Common myeloid progenitor, CD34-positive (primary cell): ENCODE measurements at regions not wholly inside any gene's neighbourhood (a gene's known extent, or its start where the extent isn't known, plus 50 kb on each side); places are given as distances from the start of the nearest gene placed in this dataset.

Experiments
- CTCF ChIA-PET: fragments of 350-600 bp; sonication (Branson Sonifier 250); formaldehyde crosslinking; loops from one replicate; lab custom pipeline; 2021; ENCODE audit warnings: antibody characterized with exemption; lab: Charles Lee
- POLR2A ChIA-PET: fragments of 350-600 bp; sonication (Branson Sonifier 250); formaldehyde crosslinking; loops from one replicate; lab custom pipeline; 2021; ENCODE audit warnings: antibody characterized with exemption; lab: Charles Lee
- DNase-seq, 3 donors: peaks; one replicate each; pipeline versions ENCODE4 v3.0.0 to v3.0.0-alpha.2; 2013
- H3K27ac ChIP-seq, 2 experiments: 1 replicate in 1 of 2; 2 replicates in 1 of 2; pipeline ENCODE4 v1.7.0; 2013; ENCODE audit warnings: inconsistent platforms in 2 of 2, low read length in 2 of 2, mild to moderate bottlenecking in 2 of 2, low read depth in 1 of 2, moderate library complexity in 1 of 2; ENCODE audit not compliant: severe bottlenecking in 2 of 2, insufficient read depth in 1 of 2, poor library complexity in 1 of 2
- H3K27me3 ChIP-seq, 5 experiments: replicated peaks in 2 of 5; 1 replicate in 3 of 5; 2 replicates in 2 of 5; pipeline versions ENCODE4 v1.6.1 to v1.7.0; 2013; ENCODE audit warnings: low read length in 4 of 5, mild to moderate bottlenecking in 2 of 5, moderate library complexity in 2 of 5, inconsistent platforms in 1 of 5; ENCODE audit not compliant: insufficient read depth in 5 of 5, control insufficient read depth in 4 of 5
- H3K36me3 ChIP-seq, 4 experiments: 1 replicate in 2 of 4; 2 replicates in 2 of 4; pipeline versions ENCODE4 v1.6.1 to v1.7.0; 2013; ENCODE audit warnings: low read length in 3 of 4, control low read depth in 1 of 4, mild to moderate bottlenecking in 1 of 4; ENCODE audit not compliant: control insufficient read depth in 4 of 4, insufficient read depth in 4 of 4
- H3K4me1 ChIP-seq, 4 experiments: 1 replicate in 3 of 4; 2 replicates in 1 of 4; pipeline versions ENCODE4 v1.6.1 to v1.7.1; 2013; ENCODE audit warnings: low read length in 3 of 4, mild to moderate bottlenecking in 3 of 4, control low read depth in 1 of 4, inconsistent platforms in 1 of 4, moderate library complexity in 1 of 4; ENCODE audit not compliant: control insufficient read depth in 4 of 4, insufficient read depth in 4 of 4; ENCODE audit errors: control extremely low read depth in 1 of 4
- H3K4me3 ChIP-seq, 7 experiments: 1 replicate in 4 of 7; 2 replicates in 3 of 7; pipeline versions ENCODE4 v1.5.1 to v1.7.0; 2013; ENCODE audit warnings: mild to moderate bottlenecking in 7 of 7, low read length in 6 of 7, moderate library complexity in 6 of 7, inconsistent platforms in 2 of 7, low read depth in 2 of 7, control low read depth in 1 of 7; ENCODE audit not compliant: insufficient read depth in 4 of 7, control insufficient read depth in 1 of 7; ENCODE audit errors: extremely low read depth in 1 of 7
- H3K9me3 ChIP-seq, 5 experiments: 1 replicate in 4 of 5; 2 replicates in 1 of 5; pipeline versions ENCODE4 v1.6.1 to v1.7.1; 2013; ENCODE audit warnings: low read length in 4 of 5, mild to moderate bottlenecking in 2 of 5, inconsistent platforms in 1 of 5, low read depth in 1 of 5, moderate library complexity in 1 of 5; ENCODE audit not compliant: control insufficient read depth in 4 of 5, insufficient read depth in 2 of 5; ENCODE audit errors: control extremely low read depth in 1 of 5
- WGBS: methylation state at CpG from one replicate; pipeline ENCODE4 v1.1.5; 2013; ENCODE audit not compliant: insufficient coverage; 5-methylcytosine and 5-hydroxymethylcytosine counted together

DNA sequence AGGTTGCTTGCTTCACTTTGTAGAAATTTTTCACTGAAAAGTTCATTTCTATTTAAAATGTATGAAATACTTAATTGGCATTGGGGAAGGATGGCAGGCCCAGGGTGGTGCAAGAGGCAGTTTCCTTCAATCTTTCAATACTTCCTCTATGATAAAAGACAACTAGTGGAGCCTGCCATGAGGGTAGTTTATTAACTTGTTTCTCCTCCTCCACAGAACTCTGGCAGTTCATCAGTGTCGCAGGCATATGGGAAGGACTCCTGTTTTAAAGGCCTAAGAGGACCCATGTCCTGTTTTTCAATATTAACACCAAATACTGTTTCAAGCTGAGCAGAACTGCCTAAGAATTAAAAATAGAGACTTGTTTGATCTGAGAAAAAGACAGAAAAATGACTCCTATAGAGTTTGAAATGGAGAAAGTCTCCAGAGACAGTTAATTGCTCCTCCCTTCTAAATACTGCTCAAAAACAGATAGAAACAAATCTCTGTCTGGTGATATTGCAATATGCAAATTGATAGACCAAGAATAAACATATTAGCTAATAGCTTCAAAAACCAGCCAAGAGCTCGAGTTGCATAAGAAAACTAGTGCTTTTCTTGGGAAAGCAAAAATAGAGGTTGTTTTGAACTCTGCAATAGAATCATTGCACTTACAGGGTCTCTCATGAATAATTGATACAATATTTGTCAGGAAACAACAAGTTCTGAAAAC, 665.7 kb upstream of the SLC35B3 start:
- Histone ChIP-seq H3K27me3 (no peaks in the 10 kb centered on the region), H3K9me3 (peaks cover 0 to 2% (median 0%) of the 10 kb centered on the region in 5 experiments), H3K4me1 (no peaks in the 10 kb centered on the region), H3K36me3 (no peaks in the 10 kb centered on the region), H3K4me3 (no peak overlapping the region), H3K27ac (no peak overlapping the region)
- CTCF ChIA-PET = interaction anchor here (0.7 kb wide), 1 partner anchor 1486 kb away, joined by 4 read pairs; no protein-coding TSS in a partner anchor
- POLR2A ChIA-PET = no interaction called here
- DNase-seq = no peak
- WGBS = 60% methylated on average over 1 of the region's 2 CpGs

DNA sequence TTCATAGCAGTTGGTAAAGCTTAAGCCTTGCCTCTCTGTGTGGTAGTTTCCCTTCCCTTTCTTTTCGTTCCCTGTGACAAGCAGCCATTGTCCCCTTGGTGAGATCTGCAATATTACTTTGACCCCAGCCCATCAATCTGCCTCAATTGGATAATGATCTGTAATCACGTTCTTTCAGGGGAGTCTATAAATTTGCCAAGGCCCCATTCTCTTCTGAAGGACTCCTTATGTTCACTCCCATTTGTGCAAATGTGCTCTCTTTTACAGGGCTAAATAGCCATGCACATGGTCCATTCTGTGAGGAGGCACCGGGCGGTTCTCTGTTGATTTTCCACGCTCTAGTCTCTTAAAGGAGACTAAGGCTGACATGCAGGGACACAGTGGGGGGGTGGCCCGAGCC, 660.4 kb upstream of the SLC35B3 start:
- Histone ChIP-seq H3K27ac (no peak overlapping the region), H3K9me3 (peaks cover 0 to 2% (median 0%) of the 10 kb centered on the region in 5 experiments), H3K4me3 (no peak overlapping the region), H3K27me3 (no peaks in the 10 kb centered on the region), H3K36me3 (no peaks in the 10 kb centered on the region), H3K4me1 (no peaks in the 10 kb centered on the region)
- ChIA-PET POLR2A (no interaction called here), CTCF (no interaction called here)
- DNase-seq = no peak
- 92% methylated on average over 5 of the region's 6 CpGs for WGBS

DNA sequence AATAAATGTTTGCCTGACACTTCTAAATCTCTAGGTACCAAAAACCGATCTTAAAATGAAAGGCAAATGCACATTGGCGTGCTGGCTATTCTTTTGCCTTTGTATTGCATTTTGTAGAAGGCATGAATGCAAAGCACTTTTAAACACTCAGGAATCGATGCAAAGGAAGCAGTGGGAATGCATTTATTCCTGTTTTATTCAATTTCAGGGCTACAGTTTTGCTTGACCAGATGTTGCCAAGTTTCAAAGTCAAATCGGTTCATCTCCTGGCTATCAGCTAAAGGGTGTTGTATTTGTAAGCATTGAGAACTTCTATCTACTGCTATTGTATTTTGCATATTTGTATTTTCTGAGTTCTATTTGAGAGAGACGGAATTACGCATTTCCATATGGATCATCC, 659.8 kb upstream of the SLC35B3 start:
- CTCF ChIA-PET = no interaction called here
- Histone ChIP-seq H3K9me3 (no peaks in the 10 kb centered on the region), H3K27ac (no peak overlapping the region), H3K4me3 (no peak overlapping the region), H3K27me3 (no peaks in the 10 kb centered on the region), H3K36me3 (no peaks in the 10 kb centered on the region), H3K4me1 (no peaks in the 10 kb centered on the region)
- POLR2A ChIA-PET = no interaction called here
- DNase-seq = no peak
- 97% methylated on average over 4 of the region's 6 CpGs for WGBS

DNA sequence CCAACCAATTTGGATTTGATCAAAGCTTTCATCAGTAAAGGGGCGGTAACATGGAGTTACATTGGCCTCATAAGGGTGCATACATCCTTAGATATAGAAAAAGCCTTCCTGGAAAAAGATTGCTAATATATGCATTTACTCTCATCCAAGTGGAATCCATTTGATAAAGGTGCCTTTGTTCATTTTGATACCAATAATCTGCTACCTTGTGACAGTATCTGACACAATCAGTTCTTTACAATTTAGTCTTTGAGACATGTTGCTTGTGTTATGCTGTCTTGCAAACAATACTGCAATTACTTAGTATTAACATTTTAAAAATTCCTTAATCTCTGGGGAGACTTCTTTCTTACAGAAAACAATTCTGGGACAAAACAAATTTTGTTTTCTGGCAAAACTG, 654.4 kb upstream of the SLC35B3 start:
- no peaks in the 10 kb centered on the region for H3K4me1 ChIP-seq
- POLR2A ChIA-PET = no interaction called here
- H3K27ac ChIP-seq = no peak overlapping the region
- no peak overlapping the region for H3K4me3 ChIP-seq
- WGBS = no CpG with 5 or more reads among the region's 1 CpG
- no peaks in the 10 kb centered on the region for H3K36me3 ChIP-seq
- H3K9me3 ChIP-seq = no peaks in the 10 kb centered on the region
- no peaks in the 10 kb centered on the region for H3K27me3 ChIP-seq
- CTCF ChIA-PET = no interaction called here
- DNase-seq = no peak

DNA sequence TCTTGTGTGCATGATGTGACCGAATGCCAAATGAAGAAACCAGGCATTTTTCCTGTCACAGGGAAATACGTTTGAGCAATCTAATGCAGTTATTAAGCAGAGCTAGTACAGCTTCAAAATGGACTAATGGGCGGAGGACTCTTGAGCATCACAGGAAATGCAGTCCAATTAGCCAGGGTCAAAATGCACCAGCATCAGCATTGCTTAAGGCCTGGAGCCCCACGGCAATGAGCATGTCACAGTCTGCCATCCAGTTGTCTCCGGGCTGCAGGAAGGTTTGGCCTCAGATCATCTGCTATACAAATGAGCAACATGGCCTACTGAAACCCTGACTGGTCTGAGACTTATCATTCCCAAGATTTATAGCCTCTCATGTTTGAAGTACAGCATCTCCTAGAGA, 652.1 kb upstream of the SLC35B3 start:
- H3K9me3 ChIP-seq = no peaks in the 10 kb centered on the region
- no peaks in the 10 kb centered on the region for H3K4me1 ChIP-seq
- no peak overlapping the region for H3K4me3 ChIP-seq
- no peak overlapping the region for H3K27ac ChIP-seq
- POLR2A ChIA-PET = no interaction called here
- no peaks in the 10 kb centered on the region for H3K27me3 ChIP-seq
- DNase-seq = no peak
- 98% methylated on average over 5 of the region's 5 CpGs for WGBS
- CTCF ChIA-PET = no interaction called here
- no peaks in the 10 kb centered on the region for H3K36me3 ChIP-seq

DNA sequence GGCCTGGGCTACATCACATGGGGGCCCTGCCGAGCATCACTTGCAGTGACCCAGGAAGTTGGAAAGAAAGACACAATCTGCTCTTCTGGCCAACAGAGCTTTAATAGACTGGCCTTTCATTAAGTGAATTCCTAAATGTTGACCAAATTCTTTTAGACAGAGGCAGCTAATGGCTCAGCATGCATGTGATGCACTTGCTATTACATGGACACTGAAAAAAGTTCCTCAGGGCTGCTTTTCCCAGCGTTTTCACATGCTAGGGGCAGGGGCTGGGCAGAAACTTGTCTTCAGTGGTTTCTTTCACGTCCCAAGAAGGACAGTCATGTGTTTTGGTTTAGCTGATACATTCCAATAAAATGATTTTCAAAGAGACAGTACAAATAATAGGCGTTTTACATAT, 651.0 kb upstream of the SLC35B3 start:
- Histone ChIP-seq H3K4me1 (no peaks in the 10 kb centered on the region), H3K4me3 (no peak overlapping the region), H3K27me3 (no peaks in the 10 kb centered on the region), H3K9me3 (no peaks in the 10 kb centered on the region), H3K36me3 (no peaks in the 10 kb centered on the region), H3K27ac (no peak overlapping the region)
- 97% methylated on average over 3 of the region's 4 CpGs for WGBS
- no peak for DNase-seq
- POLR2A ChIA-PET = no interaction called here
- CTCF ChIA-PET = no interaction called here

DNA sequence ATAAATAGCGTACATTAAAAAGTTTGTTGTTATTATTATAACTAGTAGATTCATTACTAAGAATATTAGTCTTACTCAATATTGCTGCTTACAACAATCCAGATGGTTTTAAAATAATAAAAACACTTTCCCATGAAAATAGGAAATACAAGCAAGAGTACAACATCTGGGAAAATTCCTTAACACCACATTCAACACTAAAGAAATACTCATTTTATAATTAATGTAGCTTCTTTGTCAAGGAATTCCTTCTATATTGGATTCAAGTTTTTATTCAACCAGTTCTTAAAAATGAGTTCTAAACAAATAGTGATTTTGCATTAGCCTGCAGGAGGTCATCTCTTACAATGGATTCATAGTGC, 650.3 kb upstream of the SLC35B3 start:
- Histone ChIP-seq H3K36me3 (no peaks in the 10 kb centered on the region), H3K27ac (no peak overlapping the region), H3K27me3 (no peaks in the 10 kb centered on the region), H3K4me3 (no peak overlapping the region), H3K9me3 (no peaks in the 10 kb centered on the region), H3K4me1 (no peaks in the 10 kb centered on the region)
- CTCF ChIA-PET = no interaction called here
- WGBS = no CpG with 5 or more reads among the region's 1 CpG
- POLR2A ChIA-PET = no interaction called here
- no peak for DNase-seq
